Trophoblast cell (in vitro differentiated cells and primary cell): ENCODE measurements at regions not wholly inside any gene's neighbourhood (a gene's known extent, or its start where the extent isn't known, plus 50 kb on each side); places are given as distances from the start of the nearest gene placed in this dataset.

Experiments used
- DNase-seq, 2 donors: peaks; one replicate each; pipeline ENCODE4 v3.0.0-alpha.2; 2016
- H2AFZ ChIP-seq: 2 replicates; pipeline ENCODE4 v1.6.1; 2013; ENCODE audit warnings: low read length, moderate library complexity, mild to moderate bottlenecking; ENCODE audit not compliant: insufficient read depth, poor library complexity
- H2AK5ac ChIP-seq: 2 replicates; pipeline ENCODE4 v1.6.1; 2013; ENCODE audit warnings: mild to moderate bottlenecking, low read length
- H2BK120ac ChIP-seq: 2 replicates; pipeline ENCODE4 v1.6.1; 2013; ENCODE audit warnings: low read length, mild to moderate bottlenecking, moderate library complexity; ENCODE audit not compliant: insufficient read depth, poor library complexity
- H2BK12ac ChIP-seq: 2 replicates; pipeline ENCODE4 v1.6.1; 2013; ENCODE audit warnings: mild to moderate bottlenecking, low read length, moderate library complexity
- H2BK5ac ChIP-seq: 2 replicates; pipeline ENCODE4 v1.6.1; 2013; ENCODE audit warnings: low read length, low read depth, moderate library complexity, mild to moderate bottlenecking; ENCODE audit not compliant: poor library complexity
- H3K14ac ChIP-seq: 2 replicates; pipeline ENCODE4 v1.6.1; 2013; ENCODE audit warnings: mild to moderate bottlenecking, low read length
- H3K18ac ChIP-seq: 2 replicates; pipeline ENCODE4 v1.6.1; 2013; ENCODE audit warnings: mild to moderate bottlenecking, low read length
- H3K23ac ChIP-seq: 2 replicates; pipeline ENCODE4 v1.6.1; 2013; ENCODE audit warnings: low read length
- H3K27ac ChIP-seq: 2 replicates; pipeline ENCODE4 v1.5.1; 2013; ENCODE audit warnings: low read depth, mild to moderate bottlenecking, inconsistent platforms, low read length, moderate library complexity
- H3K27me3 ChIP-seq: 2 replicates; pipeline ENCODE4 v1.6.1; 2013; ENCODE audit warnings: inconsistent platforms, mild to moderate bottlenecking, low read length, moderate library complexity; ENCODE audit not compliant: insufficient read depth
- H3K36me3 ChIP-seq, 2 experiments: 1 replicate in 1 of 2; 2 replicates in 1 of 2; pipeline ENCODE4 v1.6.1; 2013; ENCODE audit warnings: low read length in 2 of 2, mild to moderate bottlenecking in 2 of 2, moderate library complexity in 1 of 2; ENCODE audit not compliant: insufficient read depth in 2 of 2, control insufficient read depth in 1 of 2
- H3K4ac ChIP-seq: 2 replicates; pipeline ENCODE4 v1.6.1; 2013; ENCODE audit warnings: low read depth, mild to moderate bottlenecking, low read length, moderate library complexity
- H3K4me1 ChIP-seq, 2 experiments: 1 replicate in 1 of 2; 2 replicates in 1 of 2; pipeline ENCODE4 v1.6.1; 2013; ENCODE audit warnings: low read length in 2 of 2, mild to moderate bottlenecking in 2 of 2, moderate library complexity in 1 of 2; ENCODE audit not compliant: insufficient read depth in 2 of 2, control insufficient read depth in 1 of 2
- H3K4me2 ChIP-seq: 2 replicates; pipeline ENCODE4 v1.6.1; 2013; ENCODE audit warnings: inconsistent platforms, mild to moderate bottlenecking, low read length, moderate library complexity
- H3K4me3 ChIP-seq: 2 replicates; pipeline ENCODE4 v1.5.1; 2013; ENCODE audit warnings: mild to moderate bottlenecking, low read depth, low read length, inconsistent platforms
- H3K79me1 ChIP-seq: one replicate; pipeline ENCODE4 v1.6.1; 2013; ENCODE audit warnings: low read length
- H3K79me2 ChIP-seq: 2 replicates; pipeline ENCODE4 v1.6.1; 2013; ENCODE audit warnings: low read length, mild to moderate bottlenecking; ENCODE audit not compliant: control insufficient read depth, insufficient read depth, poor library complexity
- H3K9ac ChIP-seq: 2 replicates; pipeline ENCODE4 v1.6.1; 2013; ENCODE audit warnings: mild to moderate bottlenecking, low read length
- H3K9me3 ChIP-seq: 2 replicates; pipeline ENCODE4 v1.6.1; 2013; ENCODE audit warnings: low read depth, mild to moderate bottlenecking, control low read depth, inconsistent platforms, low read length; ENCODE audit not compliant: insufficient read depth
- H4K12ac ChIP-seq: 2 replicates; pipeline ENCODE4 v1.6.1; 2013; ENCODE audit warnings: low read depth, mild to moderate bottlenecking, low read length, moderate library complexity
- H4K8ac ChIP-seq: 2 replicates; pipeline ENCODE4 v1.6.1; 2013; ENCODE audit warnings: low read depth, mild to moderate bottlenecking, low read length, moderate library complexity
- H4K91ac ChIP-seq: one replicate; pipeline ENCODE4 v1.6.1; 2013; ENCODE audit warnings: low read depth, mild to moderate bottlenecking, low read length, moderate library complexity
- WGBS: extraction: QIAGEN DNeasy Blood & Tissue Kit; methylation state at CpG from one replicate; pipeline ENCODE4 v1.1.7; 2013; ENCODE audit warnings: missing lambda C conversion rate; ENCODE audit not compliant: insufficient read length, insufficient coverage; ENCODE audit errors: extremely low coverage; 5-methylcytosine and 5-hydroxymethylcytosine counted together

DNA sequence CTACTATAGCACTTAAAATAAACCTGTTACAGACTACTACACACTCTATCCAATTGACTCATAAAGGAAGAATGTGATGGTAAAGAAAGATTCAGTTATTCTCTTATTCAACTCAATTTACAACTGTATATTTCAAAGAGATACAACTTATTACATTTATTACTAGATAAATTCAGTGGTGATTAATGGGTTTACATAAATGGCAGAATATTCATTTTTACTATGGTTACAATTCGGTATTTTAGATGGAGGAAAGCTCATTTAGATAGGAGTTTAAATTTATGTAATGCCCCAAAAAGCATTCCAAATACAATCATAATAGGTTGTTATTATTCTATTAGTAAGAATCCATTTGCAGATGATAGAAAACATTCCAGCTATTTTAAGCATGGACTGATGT, 439.1 kb upstream of the OPRM1 start:
- Histone ChIP-seq H3K4me2 (no peak overlapping the region), H3K4me3 (no peak overlapping the region), H4K12ac (no peak overlapping the region), H3K27ac (no peak overlapping the region), H4K91ac (no peak overlapping the region), H2BK120ac (no peak overlapping the region), H3K23ac (no peak overlapping the region), H3K79me1 (no peaks in the 10 kb centered on the region), H3K9ac (no peak overlapping the region), H3K14ac (no peak overlapping the region), H2BK12ac (no peak overlapping the region), H3K9me3 (no peaks in the 10 kb centered on the region), H3K4ac (no peak overlapping the region), H2AK5ac (no peak overlapping the region), H3K4me1 (no peaks in the 10 kb centered on the region), H3K27me3 (no peaks in the 10 kb centered on the region), H3K36me3 (no peaks in the 10 kb centered on the region), H2AFZ (no peak overlapping the region), H3K79me2 (no peaks in the 10 kb centered on the region), H4K8ac (no peak overlapping the region), H2BK5ac (no peak overlapping the region), H3K18ac (no peak overlapping the region)
- no peak for DNase-seq
- WGBS, result no CpG with 5 or more reads among the region's 1 CpG

DNA sequence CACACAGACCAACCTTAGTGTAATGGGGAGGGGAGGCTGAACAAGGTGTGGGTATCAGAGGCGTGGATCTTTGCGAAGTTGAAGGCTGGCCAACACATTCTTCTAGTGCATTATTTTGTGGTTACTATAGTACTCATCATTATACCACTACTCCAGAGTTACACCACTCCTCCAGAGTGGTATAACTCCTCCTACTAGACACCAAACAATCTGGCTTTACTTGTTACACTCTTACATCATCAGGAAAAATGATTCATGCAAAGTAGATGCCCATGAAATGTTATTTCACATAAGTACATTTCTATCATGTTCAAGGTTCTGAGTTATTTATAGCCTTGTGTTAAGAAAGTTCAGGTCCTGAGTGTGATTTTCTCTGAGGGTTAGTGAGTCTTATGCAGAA, 443.1 kb upstream of the OPRM1 start:
- H3K4ac ChIP-seq, result no peak overlapping the region
- H2BK5ac ChIP-seq, result no peak overlapping the region
- no peak overlapping the region for H2BK120ac ChIP-seq
- H3K27ac ChIP-seq, result no peak overlapping the region
- no peaks in the 10 kb centered on the region for H3K36me3 ChIP-seq
- no peaks in the 10 kb centered on the region for H3K79me1 ChIP-seq
- no peak overlapping the region for H3K4me3 ChIP-seq
- H4K91ac ChIP-seq, result no peak overlapping the region
- H3K18ac ChIP-seq, result no peak overlapping the region
- H3K79me2 ChIP-seq, result no peaks in the 10 kb centered on the region
- H4K12ac ChIP-seq, result no peak overlapping the region
- H2AFZ ChIP-seq, result no peak overlapping the region
- H2AK5ac ChIP-seq, result no peak overlapping the region
- H3K4me1 ChIP-seq, result no peaks in the 10 kb centered on the region
- no peak overlapping the region for H3K4me2 ChIP-seq
- H2BK12ac ChIP-seq, result no peak overlapping the region
- H3K23ac ChIP-seq, result no peak overlapping the region
- no peaks in the 10 kb centered on the region for H3K9me3 ChIP-seq
- H4K8ac ChIP-seq, result no peak overlapping the region
- no peaks in the 10 kb centered on the region for H3K27me3 ChIP-seq
- no peak overlapping the region for H3K9ac ChIP-seq
- H3K14ac ChIP-seq, result no peak overlapping the region
- WGBS, result no CpG with 5 or more reads among the region's 2 CpGs
- peak; percentile 30 to 71 for DNase-seq

DNA sequence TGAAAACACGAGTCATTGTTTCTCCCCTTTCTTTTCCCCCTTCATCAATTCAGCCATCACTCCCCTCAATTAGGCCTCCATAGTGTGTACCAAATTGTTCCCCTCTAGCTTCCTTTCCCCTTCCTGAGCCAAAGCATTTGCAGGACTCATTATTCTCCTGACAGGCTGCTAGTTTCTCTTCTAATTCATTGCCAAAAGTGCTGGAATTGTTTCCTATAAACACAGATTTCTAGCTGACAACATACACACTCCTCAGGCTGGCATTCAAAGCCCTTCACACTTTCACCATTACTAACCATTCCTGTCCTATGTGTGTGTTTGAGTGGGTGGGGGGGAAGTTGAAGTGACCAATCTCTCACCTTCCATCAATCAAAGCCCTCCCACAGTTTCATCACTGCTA, 444.2 kb upstream of the OPRM1 start:
- H3K9ac ChIP-seq, result no peak overlapping the region
- H2BK120ac ChIP-seq, result no peak overlapping the region
- no peaks in the 10 kb centered on the region for H3K27me3 ChIP-seq
- H3K4me2 ChIP-seq, result no peak overlapping the region
- no CpG with 5 or more reads among the region's 1 CpG for WGBS
- no peak overlapping the region for H3K18ac ChIP-seq
- H4K8ac ChIP-seq, result no peak overlapping the region
- H3K36me3 ChIP-seq, result no peaks in the 10 kb centered on the region
- no peak overlapping the region for H2BK12ac ChIP-seq
- no peak overlapping the region for H3K4me3 ChIP-seq
- no peak overlapping the region for H2AK5ac ChIP-seq
- H4K91ac ChIP-seq, result no peak overlapping the region
- no peak overlapping the region for H3K23ac ChIP-seq
- no peaks in the 10 kb centered on the region for H3K4me1 ChIP-seq
- no peak overlapping the region for H3K14ac ChIP-seq
- peak in 1 of 2 donors; percentile 8 for DNase-seq
- no peak overlapping the region for H3K27ac ChIP-seq
- H3K79me1 ChIP-seq, result no peaks in the 10 kb centered on the region
- H3K4ac ChIP-seq, result no peak overlapping the region
- no peak overlapping the region for H2AFZ ChIP-seq
- no peak overlapping the region for H4K12ac ChIP-seq
- H2BK5ac ChIP-seq, result no peak overlapping the region
- H3K79me2 ChIP-seq, result no peaks in the 10 kb centered on the region
- H3K9me3 ChIP-seq, result no peaks in the 10 kb centered on the region

GRCh38 chr6:153591159-153591558, 447.9 kb upstream of the OPRM1 start:
- H3K4me2 ChIP-seq, result no peak overlapping the region
- no peaks in the 10 kb centered on the region for H3K27me3 ChIP-seq
- no peaks in the 10 kb centered on the region for H3K79me2 ChIP-seq
- DNase-seq, result no peak
- no peaks in the 10 kb centered on the region for H3K9me3 ChIP-seq
- H4K91ac ChIP-seq, result no peak overlapping the region
- no peak overlapping the region for H4K8ac ChIP-seq
- H3K14ac ChIP-seq, result no peak overlapping the region
- H3K4ac ChIP-seq, result no peak overlapping the region
- no peak overlapping the region for H2BK5ac ChIP-seq
- H3K79me1 ChIP-seq, result no peaks in the 10 kb centered on the region
- no peak overlapping the region for H2AFZ ChIP-seq
- no peaks in the 10 kb centered on the region for H3K4me1 ChIP-seq
- H2BK12ac ChIP-seq, result no peak overlapping the region
- no peak overlapping the region for H3K4me3 ChIP-seq
- H4K12ac ChIP-seq, result no peak overlapping the region
- H3K18ac ChIP-seq, result no peak overlapping the region
- H3K36me3 ChIP-seq, result no peaks in the 10 kb centered on the region
- H3K23ac ChIP-seq, result no peak overlapping the region
- H3K27ac ChIP-seq, result no peak overlapping the region
- no peak overlapping the region for H3K9ac ChIP-seq
- no peak overlapping the region for H2AK5ac ChIP-seq
- no peak overlapping the region for H2BK120ac ChIP-seq

DNA sequence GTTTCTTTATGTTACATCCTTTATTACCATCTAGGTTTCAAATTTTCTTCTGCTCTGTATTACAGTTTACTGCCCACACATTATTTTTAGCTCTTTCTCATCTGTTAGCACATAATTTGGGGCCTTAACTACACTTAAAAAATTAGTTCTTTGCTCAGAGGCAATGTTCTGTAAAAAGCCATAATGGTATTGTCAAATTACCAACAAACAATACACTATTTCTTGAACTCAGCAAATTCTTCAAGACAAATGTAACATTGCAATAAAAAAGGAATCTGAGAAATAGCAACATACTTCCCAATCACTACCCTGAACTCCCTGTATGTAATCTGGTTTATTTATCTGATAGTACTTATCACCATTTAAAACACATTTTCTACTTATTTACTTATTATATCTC, 448.6 kb upstream of the OPRM1 start:
- Histone ChIP-seq H3K14ac (no peak overlapping the region), H3K79me1 (no peaks in the 10 kb centered on the region), H4K91ac (no peak overlapping the region), H3K18ac (no peak overlapping the region), H3K27ac (no peak overlapping the region), H3K4me1 (no peaks in the 10 kb centered on the region), H2AK5ac (no peak overlapping the region), H3K23ac (no peak overlapping the region), H4K8ac (no peak overlapping the region), H3K4me2 (no peak overlapping the region), H3K79me2 (no peaks in the 10 kb centered on the region), H2BK120ac (no peak overlapping the region), H3K36me3 (no peaks in the 10 kb centered on the region), H2BK5ac (no peak overlapping the region), H3K9ac (no peak overlapping the region), H3K4ac (no peak overlapping the region), H3K27me3 (no peaks in the 10 kb centered on the region), H3K4me3 (no peak overlapping the region), H2AFZ (no peak overlapping the region), H3K9me3 (no peaks in the 10 kb centered on the region), H2BK12ac (no peak overlapping the region), H4K12ac (no peak overlapping the region)
- no peak for DNase-seq
